Stomach (tissue), 4 donors: ENCODE measurements at regions not wholly inside any gene's neighbourhood (a gene's known extent, or its start where the extent isn't known, plus 50 kb on each side); places are given as distances from the start of the nearest gene placed in this dataset.

Source experiments
- EP300 ChIP-seq: sonication (generic); formaldehyde crosslinking; IDR thresholded peaks from one replicate; pipeline ENCODE4 v1.6.1; 2017; ENCODE audit warnings: antibody characterized with exemption
- POLR2A ChIP-seq, 4 donors: fragments of 450-650 bp; IDR thresholded peaks; one replicate each; pipeline ENCODE4 v1.6.1; 2016; ENCODE audit warnings: antibody characterized with exemption in 4 of 4, control low read depth in 2 of 4, mild to moderate bottlenecking in 1 of 4, moderate library complexity in 1 of 4
- TF ChIP-seq, protein P1 (sequence below), 7 experiments: fragments of 450-650 bp in 4 of 7; fragments of 200-600 bp in 3 of 7; sonication (generic) in 3 of 7; IDR thresholded peaks; one replicate each; pipeline ENCODE4 v1.5.1; 2016 to 2019; ENCODE audit warnings: antibody characterized with exemption in 7 of 7, control low read depth in 2 of 7, mild to moderate bottlenecking in 1 of 7

GRCh38 chr5:20351849-20352248 is 363.8 kb upstream of the CDH18 start:
- TF ChIP-seq EP300 (no peak), POLR2A (IDR thresholded peaks at IDR 0.05) (no peak)
- TF ChIP-seq, protein P1, sequence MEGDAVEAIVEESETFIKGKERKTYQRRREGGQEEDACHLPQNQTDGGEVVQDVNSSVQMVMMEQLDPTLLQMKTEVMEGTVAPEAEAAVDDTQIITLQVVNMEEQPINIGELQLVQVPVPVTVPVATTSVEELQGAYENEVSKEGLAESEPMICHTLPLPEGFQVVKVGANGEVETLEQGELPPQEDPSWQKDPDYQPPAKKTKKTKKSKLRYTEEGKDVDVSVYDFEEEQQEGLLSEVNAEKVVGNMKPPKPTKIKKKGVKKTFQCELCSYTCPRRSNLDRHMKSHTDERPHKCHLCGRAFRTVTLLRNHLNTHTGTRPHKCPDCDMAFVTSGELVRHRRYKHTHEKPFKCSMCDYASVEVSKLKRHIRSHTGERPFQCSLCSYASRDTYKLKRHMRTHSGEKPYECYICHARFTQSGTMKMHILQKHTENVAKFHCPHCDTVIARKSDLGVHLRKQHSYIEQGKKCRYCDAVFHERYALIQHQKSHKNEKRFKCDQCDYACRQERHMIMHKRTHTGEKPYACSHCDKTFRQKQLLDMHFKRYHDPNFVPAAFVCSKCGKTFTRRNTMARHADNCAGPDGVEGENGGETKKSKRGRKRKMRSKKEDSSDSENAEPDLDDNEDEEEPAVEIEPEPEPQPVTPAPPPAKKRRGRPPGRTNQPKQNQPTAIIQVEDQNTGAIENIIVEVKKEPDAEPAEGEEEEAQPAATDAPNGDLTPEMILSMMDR (IDR thresholded peaks at IDR 0.05), result no peak
